ENCODE measurements at regions not wholly inside any gene's neighbourhood (a gene's known extent, or its start where the extent isn't known, plus 50 kb on each side); places are given as distances from the start of the nearest gene placed in this dataset.

- Histone ChIP-seq H3K14ac (ENCODE audit: low read length) (no peak overlapping the region), H3K4me2 (ENCODE audit: insufficient read depth, low read length, poor library complexity, severe bottlenecking) (no peak overlapping the region), H3K79me1 (ENCODE audit: low read depth, low read length) (no peaks in the 10 kb centered on the region), H3K9me3 (replicated peaks in 1 of 2; ENCODE audit: control insufficient read depth in 2 of 2, insufficient read depth in 1 of 2, low read depth in 1 of 2, low read length in 2 of 2) (no peaks in the 10 kb centered on the region), H3K4ac (ENCODE audit: low read length) (no peak overlapping the region), H3K4me3 (ENCODE audit: low read length in 2 of 2) (no peak overlapping the region), H3K4me1 (ENCODE audit: control insufficient read depth in 2 of 2, insufficient read depth in 1 of 2, low read depth in 1 of 2, low read length in 2 of 2) (no peaks in the 10 kb centered on the region), H2AFZ (ENCODE audit: low read length) (no peak overlapping the region), H4K91ac (ENCODE audit: low read depth, low read length, poor library complexity) (no peak overlapping the region), H2BK15ac (ENCODE audit: low read length) (no peak overlapping the region), H3K18ac (ENCODE audit: low read length) (no peak overlapping the region), H3K23ac (ENCODE audit: low read depth, low read length, poor library complexity) (no peak overlapping the region), H2BK12ac (ENCODE audit: low read length) (no peak overlapping the region), H2BK5ac (ENCODE audit: low read length) (no peak overlapping the region), H3K36me3 (replicated peaks in 1 of 2; ENCODE audit: control insufficient read depth in 2 of 2, insufficient read depth in 2 of 2, low read length in 2 of 2) (no peaks in the 10 kb centered on the region), H3K27ac (replicated peaks; ENCODE audit: low read length) (no peak overlapping the region), H3K27me3 (ENCODE audit: control insufficient read depth in 3 of 3, insufficient read depth in 3 of 3, low read depth in 1 of 3, low read length in 3 of 3) (no peaks in the 10 kb centered on the region), H2AK5ac (ENCODE audit: low read depth, low read length) (no peak overlapping the region), H2BK120ac (ENCODE audit: low read depth, low read length) (no peak overlapping the region), H4K8ac (ENCODE audit: low read depth, low read length) (no peak overlapping the region), H3K9ac (ENCODE audit: low read depth, low read length, poor library complexity) (no peak overlapping the region)
- no peak for DNase-seq (ENCODE audit: low spot score)
- WGBS, 2 donors (ENCODE audit: extremely low coverage in 2 of 2, insufficient read length in 2 of 2, insufficient replicate concordance in 1 of 2): no CpG with 5 or more reads among the region's 1 CpG
Measured at GRCh38 chr20:60168963-60169362, 210.7 kb downstream of the CDH26 start.

- Histone ChIP-seq H2BK12ac (ENCODE audit: low read length) (no peak overlapping the region), H2AK5ac (ENCODE audit: low read depth, low read length) (no peak overlapping the region), H3K4me1 (ENCODE audit: control insufficient read depth in 2 of 2, insufficient read depth in 1 of 2, low read depth in 1 of 2, low read length in 2 of 2) (no peaks in the 10 kb centered on the region), H3K36me3 (replicated peaks in 1 of 2; ENCODE audit: control insufficient read depth in 2 of 2, insufficient read depth in 2 of 2, low read length in 2 of 2) (no peaks in the 10 kb centered on the region), H2AFZ (ENCODE audit: low read length) (no peak overlapping the region), H3K4ac (ENCODE audit: low read length) (no peak overlapping the region), H3K4me2 (ENCODE audit: insufficient read depth, low read length, poor library complexity, severe bottlenecking) (no peak overlapping the region), H2BK15ac (ENCODE audit: low read length) (no peak overlapping the region), H3K9ac (ENCODE audit: low read depth, low read length, poor library complexity) (no peak overlapping the region), H3K4me3 (ENCODE audit: low read length in 2 of 2) (no peak overlapping the region), H3K14ac (ENCODE audit: low read length) (no peak overlapping the region), H3K23ac (ENCODE audit: low read depth, low read length, poor library complexity) (no peak overlapping the region), H3K18ac (ENCODE audit: low read length) (no peak overlapping the region), H3K27ac (replicated peaks; ENCODE audit: low read length) (no peak overlapping the region), H3K27me3 (ENCODE audit: control insufficient read depth in 3 of 3, insufficient read depth in 3 of 3, low read depth in 1 of 3, low read length in 3 of 3) (no peaks in the 10 kb centered on the region), H2BK5ac (ENCODE audit: low read length) (no peak overlapping the region), H2BK120ac (ENCODE audit: low read depth, low read length) (no peak overlapping the region), H3K9me3 (replicated peaks in 1 of 2; ENCODE audit: control insufficient read depth in 2 of 2, insufficient read depth in 1 of 2, low read depth in 1 of 2, low read length in 2 of 2) (no peaks in the 10 kb centered on the region), H3K79me1 (ENCODE audit: low read depth, low read length) (no peaks in the 10 kb centered on the region), H4K8ac (ENCODE audit: low read depth, low read length) (no peak overlapping the region), H4K91ac (ENCODE audit: low read depth, low read length, poor library complexity) (no peak overlapping the region)
- DNase-seq (ENCODE audit: low spot score): no peak
- WGBS, 2 donors (ENCODE audit: extremely low coverage in 2 of 2, insufficient read length in 2 of 2, insufficient replicate concordance in 1 of 2): no CpG with 5 or more reads among the region's 3 CpGs
Measured at GRCh38 chr20:60170116-60170515, 211.9 kb downstream of the CDH26 start.

- H2AK5ac ChIP-seq (ENCODE audit: low read depth, low read length): no peak overlapping the region
- H2BK12ac ChIP-seq (ENCODE audit: low read length): no peak overlapping the region
- H3K18ac ChIP-seq (ENCODE audit: low read length): no peak overlapping the region
- H3K4ac ChIP-seq (ENCODE audit: low read length): no peak overlapping the region
- H4K91ac ChIP-seq (ENCODE audit: low read depth, low read length, poor library complexity): no peak overlapping the region
- H3K4me3 ChIP-seq (ENCODE audit: low read length in 2 of 2): no peak overlapping the region
- H4K8ac ChIP-seq (ENCODE audit: low read depth, low read length): no peak overlapping the region
- H3K9ac ChIP-seq (ENCODE audit: low read depth, low read length, poor library complexity): no peak overlapping the region
- no peak overlapping the region for H3K4me2 ChIP-seq (ENCODE audit: insufficient read depth, low read length, poor library complexity, severe bottlenecking)
- H3K23ac ChIP-seq (ENCODE audit: low read depth, low read length, poor library complexity): no peak overlapping the region
- H3K36me3 ChIP-seq (replicated peaks in 1 of 2; ENCODE audit: control insufficient read depth in 2 of 2, insufficient read depth in 2 of 2, low read length in 2 of 2): no peaks in the 10 kb centered on the region
- H3K27ac ChIP-seq (replicated peaks; ENCODE audit: low read length): no peak overlapping the region
- no peaks in the 10 kb centered on the region for H3K27me3 ChIP-seq (ENCODE audit: control insufficient read depth in 3 of 3, insufficient read depth in 3 of 3, low read depth in 1 of 3, low read length in 3 of 3)
- DNase-seq (ENCODE audit: low spot score): no peak
- no peak overlapping the region for H3K14ac ChIP-seq (ENCODE audit: low read length)
- no peaks in the 10 kb centered on the region for H3K9me3 ChIP-seq (replicated peaks in 1 of 2; ENCODE audit: control insufficient read depth in 2 of 2, insufficient read depth in 1 of 2, low read depth in 1 of 2, low read length in 2 of 2)
- no peak overlapping the region for H2BK120ac ChIP-seq (ENCODE audit: low read depth, low read length)
- H3K4me1 ChIP-seq (ENCODE audit: control insufficient read depth in 2 of 2, insufficient read depth in 1 of 2, low read depth in 1 of 2, low read length in 2 of 2): no peaks in the 10 kb centered on the region
- H2AFZ ChIP-seq (ENCODE audit: low read length): no peak overlapping the region
- H3K79me1 ChIP-seq (ENCODE audit: low read depth, low read length): no peaks in the 10 kb centered on the region
- H2BK5ac ChIP-seq (ENCODE audit: low read length): no peak overlapping the region
- no peak overlapping the region for H2BK15ac ChIP-seq (ENCODE audit: low read length)
Measured at GRCh38 chr20:60171313-60171712, 213.1 kb downstream of the CDH26 start.

GRCh38 chr20:60171738-60172137 lies 213.5 kb downstream of the CDH26 start:
- Histone ChIP-seq H3K36me3 (replicated peaks in 1 of 2; ENCODE audit: control insufficient read depth in 2 of 2, insufficient read depth in 2 of 2, low read length in 2 of 2) (no peaks in the 10 kb centered on the region), H3K9me3 (replicated peaks in 1 of 2; ENCODE audit: control insufficient read depth in 2 of 2, insufficient read depth in 1 of 2, low read depth in 1 of 2, low read length in 2 of 2) (no peaks in the 10 kb centered on the region), H3K9ac (ENCODE audit: low read depth, low read length, poor library complexity) (no peak overlapping the region), H2AFZ (ENCODE audit: low read length) (no peak overlapping the region), H3K79me1 (ENCODE audit: low read depth, low read length) (no peaks in the 10 kb centered on the region), H3K14ac (ENCODE audit: low read length) (no peak overlapping the region), H2BK120ac (ENCODE audit: low read depth, low read length) (no peak overlapping the region), H2BK12ac (ENCODE audit: low read length) (no peak overlapping the region), H3K4ac (ENCODE audit: low read length) (no peak overlapping the region), H3K27me3 (ENCODE audit: control insufficient read depth in 3 of 3, insufficient read depth in 3 of 3, low read depth in 1 of 3, low read length in 3 of 3) (no peaks in the 10 kb centered on the region), H2BK15ac (ENCODE audit: low read length) (no peak overlapping the region), H3K4me3 (ENCODE audit: low read length in 2 of 2) (no peak overlapping the region), H3K23ac (ENCODE audit: low read depth, low read length, poor library complexity) (no peak overlapping the region), H4K91ac (ENCODE audit: low read depth, low read length, poor library complexity) (no peak overlapping the region), H2AK5ac (ENCODE audit: low read depth, low read length) (no peak overlapping the region), H4K8ac (ENCODE audit: low read depth, low read length) (no peak overlapping the region), H3K18ac (ENCODE audit: low read length) (no peak overlapping the region), H3K4me2 (ENCODE audit: insufficient read depth, low read length, poor library complexity, severe bottlenecking) (no peak overlapping the region), H3K4me1 (ENCODE audit: control insufficient read depth in 2 of 2, insufficient read depth in 1 of 2, low read depth in 1 of 2, low read length in 2 of 2) (no peaks in the 10 kb centered on the region), H2BK5ac (ENCODE audit: low read length) (no peak overlapping the region), H3K27ac (replicated peaks; ENCODE audit: low read length) (no peak overlapping the region)
- no peak for DNase-seq (ENCODE audit: low spot score)
- WGBS, 2 donors (ENCODE audit: extremely low coverage in 2 of 2, insufficient read length in 2 of 2, insufficient replicate concordance in 1 of 2): no CpG with 5 or more reads among the region's 4 CpGs

All from neuronal stem cell (in vitro differentiated cells).